GM06990 (cell line): ENCODE measurements at regions not wholly inside any gene's neighbourhood (a gene's known extent, or its start where the extent isn't known, plus 50 kb on each side); places are given as distances from the start of the nearest gene placed in this dataset.
A peak's percentile ranks its signal among the peaks of the same experiment; 100 is the strongest.

Experiments
- DNase-seq: peaks from one replicate; pipeline ENCODE4 v3.0.0-alpha.2; 2011; ENCODE audit not compliant: insufficient read length; ENCODE audit errors: extremely low read depth
- H3K27me3 ChIP-seq: replicated peaks from 2 replicates; pipeline ENCODE4 v1.6.0; 2011; ENCODE audit warnings: low read length; ENCODE audit not compliant: control insufficient read depth, insufficient read depth
- H3K36me3 ChIP-seq: 2 replicates; pipeline ENCODE4 v1.5.1; 2011; ENCODE audit warnings: low read length; ENCODE audit not compliant: control insufficient read depth, insufficient read depth
- H3K4me3 ChIP-seq: replicated peaks from 2 replicates; pipeline ENCODE4 v1.5.1; 2011; ENCODE audit warnings: low read depth, mild to moderate bottlenecking, control low read depth, low read length
- TF ChIP-seq, protein P1 (sequence below): IDR thresholded peaks from 2 replicates; pipeline ENCODE4 v1.5.1; 2011; ENCODE audit warnings: low read length, control low read depth, mild to moderate bottlenecking, inconsistent platforms; ENCODE audit not compliant: insufficient read depth, poor library complexity, severe bottlenecking

DNA sequence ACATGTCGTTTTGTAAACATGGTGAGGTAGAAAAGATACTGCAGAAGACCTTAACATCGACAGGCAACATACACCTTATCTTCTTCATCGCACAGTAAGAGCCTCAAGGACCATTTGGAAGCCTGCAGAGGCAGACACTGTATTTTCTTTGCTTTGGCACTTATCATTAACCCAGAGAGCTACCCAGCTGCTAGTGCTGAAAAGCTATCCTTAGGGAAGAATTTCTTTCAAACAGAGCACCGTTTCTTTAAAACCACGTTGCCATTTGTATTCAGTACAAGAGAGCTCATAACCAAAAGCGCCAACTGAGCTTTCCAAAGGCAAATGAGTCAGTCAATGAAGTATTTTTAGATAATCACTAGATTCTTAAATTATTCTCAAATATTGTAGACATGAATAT, 306.6 kb downstream of the EPM2A start:
- no peak overlapping the region for H3K4me3 ChIP-seq
- no peak for DNase-seq
- no peaks in the 10 kb centered on the region for H3K27me3 ChIP-seq
- TF ChIP-seq, protein P1, sequence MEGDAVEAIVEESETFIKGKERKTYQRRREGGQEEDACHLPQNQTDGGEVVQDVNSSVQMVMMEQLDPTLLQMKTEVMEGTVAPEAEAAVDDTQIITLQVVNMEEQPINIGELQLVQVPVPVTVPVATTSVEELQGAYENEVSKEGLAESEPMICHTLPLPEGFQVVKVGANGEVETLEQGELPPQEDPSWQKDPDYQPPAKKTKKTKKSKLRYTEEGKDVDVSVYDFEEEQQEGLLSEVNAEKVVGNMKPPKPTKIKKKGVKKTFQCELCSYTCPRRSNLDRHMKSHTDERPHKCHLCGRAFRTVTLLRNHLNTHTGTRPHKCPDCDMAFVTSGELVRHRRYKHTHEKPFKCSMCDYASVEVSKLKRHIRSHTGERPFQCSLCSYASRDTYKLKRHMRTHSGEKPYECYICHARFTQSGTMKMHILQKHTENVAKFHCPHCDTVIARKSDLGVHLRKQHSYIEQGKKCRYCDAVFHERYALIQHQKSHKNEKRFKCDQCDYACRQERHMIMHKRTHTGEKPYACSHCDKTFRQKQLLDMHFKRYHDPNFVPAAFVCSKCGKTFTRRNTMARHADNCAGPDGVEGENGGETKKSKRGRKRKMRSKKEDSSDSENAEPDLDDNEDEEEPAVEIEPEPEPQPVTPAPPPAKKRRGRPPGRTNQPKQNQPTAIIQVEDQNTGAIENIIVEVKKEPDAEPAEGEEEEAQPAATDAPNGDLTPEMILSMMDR, result no peak
- no peaks in the 10 kb centered on the region for H3K36me3 ChIP-seq

DNA sequence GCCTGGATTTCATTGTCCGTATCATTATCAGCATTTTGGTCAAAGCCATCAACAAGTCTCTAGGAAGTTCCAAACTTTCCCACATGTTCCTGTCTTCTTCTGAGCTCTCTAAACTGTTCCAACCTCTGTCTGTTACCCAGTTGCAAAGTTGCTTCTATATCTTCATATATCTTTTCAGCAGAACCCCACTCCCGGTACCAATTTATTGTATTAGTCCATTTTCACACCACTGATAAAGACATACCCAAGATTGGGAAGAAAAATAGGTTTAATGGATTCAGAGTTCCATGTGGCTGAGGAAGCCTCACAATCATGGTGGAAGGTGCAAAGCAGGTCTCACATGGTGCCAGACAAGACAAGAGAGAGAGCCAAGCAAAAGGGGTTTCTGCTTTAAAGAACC, 293.2 kb downstream of the EPM2A start:
- TF ChIP-seq, protein P1, result no peak
- no peaks in the 10 kb centered on the region for H3K27me3 ChIP-seq
- DNase-seq, result no peak

DNA sequence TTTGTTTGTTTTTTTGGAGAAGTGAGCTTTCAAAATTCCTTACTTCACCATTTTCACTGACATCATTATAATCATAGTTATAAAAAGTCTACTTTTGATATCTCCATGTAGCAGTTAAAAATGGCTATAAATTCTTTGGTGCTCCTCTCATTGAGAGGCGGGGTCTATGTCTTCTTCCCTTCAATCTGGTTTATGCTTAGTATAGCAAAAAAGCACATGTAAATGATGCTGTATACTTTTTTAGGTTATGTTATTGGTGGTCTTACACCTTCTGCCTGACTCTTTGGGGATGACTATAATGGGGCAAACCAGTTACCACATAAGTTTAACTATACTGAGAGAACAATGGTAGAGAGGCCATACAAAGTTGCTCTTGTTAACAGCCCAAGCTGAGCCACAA, 289.6 kb downstream of the EPM2A start:
- H3K27me3 ChIP-seq, result no peaks in the 10 kb centered on the region
- H3K36me3 ChIP-seq, result no peaks in the 10 kb centered on the region
- DNase-seq, result no peak
- TF ChIP-seq, protein P1, result no peak
- H3K4me3 ChIP-seq, result no peak overlapping the region

More for the DNA sequence above, 293.2 kb downstream of the EPM2A start:
- Histone ChIP-seq H3K4me3 (no peak overlapping the region), H3K36me3 (no peaks in the 10 kb centered on the region)

DNA sequence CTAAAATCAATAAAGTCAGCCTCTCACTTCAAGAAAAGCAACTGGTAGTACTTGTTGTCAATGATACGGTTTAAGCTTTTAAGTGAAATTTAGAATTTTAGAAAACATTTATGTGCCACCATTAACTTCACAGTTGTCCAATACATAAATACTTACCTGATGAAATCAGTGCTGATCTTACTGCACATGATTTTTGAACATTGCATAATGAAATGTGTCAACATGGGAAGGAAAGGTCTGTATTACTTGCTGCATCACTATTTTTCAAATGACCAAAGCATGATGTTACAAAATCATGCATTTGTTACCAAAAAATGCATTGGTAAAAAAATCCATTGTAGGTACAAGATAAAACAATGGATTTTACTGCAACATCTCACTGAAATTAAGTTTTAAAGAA, 284.3 kb downstream of the EPM2A start:
- H3K4me3 ChIP-seq, result no peak overlapping the region
- H3K27me3 ChIP-seq, result no peaks in the 10 kb centered on the region
- DNase-seq, result no peak
- TF ChIP-seq, protein P1, result no peak
- H3K36me3 ChIP-seq, result no peaks in the 10 kb centered on the region

DNA sequence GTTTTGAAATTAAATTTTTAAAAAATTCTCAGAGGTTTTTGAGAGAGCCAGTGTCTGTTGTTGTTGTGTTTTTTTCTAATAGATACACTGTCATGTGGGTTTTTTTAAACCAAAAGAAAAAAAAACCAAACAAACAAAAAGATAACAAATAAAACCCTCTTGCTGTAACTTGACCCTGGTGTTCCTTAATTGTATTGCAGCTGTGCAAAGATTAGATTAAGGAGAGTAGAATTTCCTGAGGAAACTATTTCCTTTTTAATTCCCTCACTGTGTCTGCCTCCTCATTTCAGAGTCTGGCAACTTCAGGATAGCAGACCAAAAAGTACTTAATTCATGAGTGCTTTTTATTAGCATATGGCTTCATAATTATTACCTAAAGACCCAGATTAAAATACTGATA, 281.9 kb downstream of the EPM2A start:
- DNase-seq, result no peak
- no peaks in the 10 kb centered on the region for H3K27me3 ChIP-seq

DNA sequence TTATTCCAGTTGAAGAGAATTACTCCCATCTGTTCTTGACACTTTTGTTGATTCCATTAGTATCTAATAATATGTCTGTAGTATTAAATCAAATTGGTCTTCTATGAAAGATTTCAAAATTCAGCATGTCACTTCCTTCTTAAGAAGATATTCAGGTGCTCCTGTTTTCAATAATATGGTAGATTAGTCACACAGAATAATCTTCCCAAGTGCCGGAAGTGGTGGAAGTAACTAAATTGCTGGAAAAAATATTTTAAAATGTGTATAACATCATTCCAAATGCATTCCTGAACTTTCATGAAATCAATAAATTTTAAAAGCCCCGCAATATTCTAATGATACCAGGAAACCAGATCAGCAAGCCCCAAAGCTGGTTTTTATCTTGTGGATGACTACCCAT, 281.3 kb downstream of the EPM2A start:
- DNase-seq, result no peak
- Histone ChIP-seq H3K4me3 (no peak overlapping the region), H3K27me3 (no peaks in the 10 kb centered on the region), H3K36me3 (no peaks in the 10 kb centered on the region)
- TF ChIP-seq, protein P1, result no peak

More for the DNA sequence above, 281.9 kb downstream of the EPM2A start:
- TF ChIP-seq, protein P1, result peak; percentile 12
- no peaks in the 10 kb centered on the region for H3K36me3 ChIP-seq
- H3K4me3 ChIP-seq, result no peak overlapping the region
